GM19023 (cell line): ENCODE measurements at regions not wholly inside any gene's neighbourhood (a gene's known extent, or its start where the extent isn't known, plus 50 kb on each side); places are given as distances from the start of the nearest gene placed in this dataset.
"Not testable (repeated sequence)": the region's sequence is repeated elsewhere in the genome, so short reads cannot be mapped to it uniquely, and the experiment has no call there.

Source experiments
- ATAC-seq: cut with Tn5 transposase; IDR thresholded peaks from one replicate; pipeline ENCODE4 v1.9.1; 2021; ENCODE audit warnings: mild to moderate bottlenecking, moderate library complexity; ENCODE audit not compliant: unreplicated experiment

DNA sequence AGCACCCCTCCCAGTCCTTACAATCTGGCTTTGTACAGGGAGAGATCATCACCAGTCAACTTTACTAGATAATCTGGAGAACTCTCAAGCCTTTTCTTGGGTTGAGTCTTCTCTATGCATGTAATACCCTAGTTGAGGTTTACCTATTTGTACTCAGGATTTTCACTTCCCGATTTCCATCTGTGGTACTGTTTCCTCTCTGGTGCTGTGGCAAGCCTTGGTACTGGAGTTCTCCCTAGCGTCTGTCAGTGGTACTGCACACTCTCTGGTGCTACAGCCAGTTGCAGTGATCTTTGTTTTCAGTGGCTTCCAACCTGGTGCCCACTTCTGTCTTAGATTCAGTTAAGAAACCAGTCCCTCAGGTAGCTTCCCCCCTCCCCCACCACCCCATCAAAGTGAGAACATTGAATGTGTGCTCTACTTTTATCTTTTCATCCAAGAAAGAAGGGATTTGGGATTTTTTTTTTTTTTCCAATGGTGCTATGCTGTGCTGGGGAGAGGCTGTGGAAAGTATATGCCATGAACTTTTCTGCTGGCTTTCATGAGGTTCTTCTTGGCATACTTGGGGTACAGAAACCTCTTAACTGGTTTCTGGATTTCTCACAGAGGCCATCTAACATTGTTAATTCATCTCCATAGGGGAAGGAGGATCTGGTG, 69.4 kb upstream of the EVL start:
- ATAC-seq: peak; percentile 99

DNA sequence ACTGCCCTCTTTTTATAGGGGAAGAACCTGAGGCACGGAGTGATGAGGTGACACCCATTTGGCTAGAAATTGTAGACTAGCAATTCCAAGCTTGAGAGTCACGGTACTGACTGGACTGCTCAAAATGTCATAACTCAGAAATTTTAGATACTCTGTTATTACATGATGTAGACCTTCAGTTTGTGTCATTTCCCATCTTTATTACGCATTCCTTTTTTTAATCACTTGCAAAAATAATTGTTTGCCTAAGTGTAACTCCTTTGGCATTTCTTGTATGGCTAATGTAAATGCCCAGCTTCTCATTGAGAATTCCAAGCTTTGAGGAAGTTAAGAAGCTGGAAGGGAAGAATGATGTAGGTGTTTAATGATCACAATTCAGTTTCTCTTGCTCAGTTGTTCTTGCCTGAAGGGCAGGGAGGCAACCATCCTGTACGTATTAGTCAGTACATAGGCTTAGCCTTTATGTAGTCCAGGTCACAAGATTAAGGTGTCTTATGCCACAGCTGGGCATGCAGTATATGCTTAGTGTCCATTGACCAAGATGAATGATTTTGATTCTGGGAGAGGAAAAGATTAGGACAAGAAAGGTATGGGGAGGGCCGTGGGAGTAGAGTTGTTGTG, 68.2 kb upstream of the EVL start:
- no peak for ATAC-seq

DNA sequence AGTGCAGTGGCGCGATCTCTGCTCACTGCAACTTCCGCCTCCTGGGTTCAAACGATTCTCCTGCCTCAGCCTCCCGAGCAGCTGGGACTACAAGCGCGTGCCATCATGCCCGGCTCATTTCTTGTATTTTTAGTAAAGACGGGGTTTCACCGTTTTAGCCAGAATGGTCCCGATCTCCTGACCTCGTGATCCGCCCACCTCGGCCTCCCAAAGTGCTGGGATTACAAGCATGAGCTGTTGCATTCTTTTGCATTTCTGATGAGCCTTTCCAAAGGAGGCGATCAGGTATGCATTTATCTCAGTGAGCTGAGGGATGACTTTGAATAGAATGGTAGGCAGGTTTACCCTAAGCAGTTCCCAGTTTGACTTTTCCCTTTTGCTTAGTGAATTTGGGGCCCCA, 64.8 kb upstream of the EVL start:
- not testable (repeated sequence) for ATAC-seq

GRCh38 chr14:100004392-100004791, 60.8 kb upstream of the EVL start:
- ATAC-seq: no peak

DNA sequence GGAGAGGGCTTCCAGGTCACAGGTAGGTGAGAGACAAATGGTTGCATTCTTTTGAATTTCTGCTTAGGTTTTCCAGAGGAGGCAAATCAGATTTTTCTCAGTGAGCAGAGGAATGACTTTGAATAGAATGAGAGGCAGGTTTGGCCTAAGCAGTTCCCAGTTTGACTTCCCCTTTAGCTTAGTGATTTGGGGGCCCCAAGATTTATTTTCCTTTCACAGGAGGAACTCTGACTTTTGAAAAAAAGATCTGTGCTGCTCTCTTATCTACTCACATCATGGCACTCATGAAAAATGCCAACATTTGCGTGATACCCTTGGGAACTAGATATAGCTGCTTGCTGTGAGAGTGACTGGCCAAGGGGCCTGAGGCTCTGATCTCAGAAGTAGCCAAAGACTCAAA, 58.0 kb upstream of the EVL start:
- no peak for ATAC-seq

DNA sequence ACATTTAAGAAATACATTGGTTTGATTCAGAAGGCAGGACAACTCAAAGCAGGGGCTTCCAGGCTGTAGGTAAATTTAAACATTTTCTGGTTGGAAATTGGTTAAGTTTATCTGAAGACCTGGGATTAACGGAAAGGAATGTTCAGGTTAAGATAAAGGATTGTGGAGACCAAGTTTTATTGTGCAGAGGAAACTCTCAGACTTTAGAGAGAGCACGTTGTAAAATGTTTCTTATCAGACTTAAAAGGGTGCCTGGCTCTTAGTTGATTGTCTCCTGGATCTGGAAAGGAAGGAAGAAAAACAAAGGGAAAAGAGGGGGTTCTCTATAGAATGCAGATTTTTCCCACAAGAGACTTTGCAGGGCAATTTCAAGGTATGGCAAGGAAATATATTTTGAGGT, 55.4 kb upstream of the EVL start:
- not testable (repeated sequence) for ATAC-seq

- no peak for ATAC-seq
Measured at GRCh38 chr14:100010679-100011078, 54.5 kb upstream of the EVL start.

- no peak for ATAC-seq
Measured at GRCh38 chr14:100011628-100012325, 53.4 kb upstream of the EVL start.

- no peak for ATAC-seq
Measured at GRCh38 chr14:100012478-100013327, 52.5 kb upstream of the EVL start.

DNA sequence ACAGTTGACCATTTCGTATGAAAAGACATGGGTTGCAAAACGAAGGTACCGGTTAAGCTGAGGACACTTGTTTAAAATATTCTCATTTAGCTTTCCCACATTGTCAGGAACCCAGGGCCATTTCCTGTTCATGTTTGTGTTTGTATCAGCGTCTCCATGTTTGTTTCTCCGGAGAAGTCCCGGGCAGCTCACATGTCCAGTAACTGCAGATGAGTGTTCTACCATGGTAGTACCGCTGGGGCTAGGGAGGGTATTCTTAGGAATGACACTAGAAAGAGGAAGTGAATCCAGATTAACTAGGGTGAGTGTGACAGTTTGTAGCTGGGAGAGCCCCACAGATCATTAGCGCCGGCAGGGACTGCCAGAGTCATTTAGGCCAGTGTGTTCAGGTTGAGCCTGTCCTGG, 50.0 kb upstream of the EVL start:
- ATAC-seq: peak; percentile 88
